SK-N-SH (cell line): ENCODE measurements at regions not wholly inside any gene's neighbourhood (a gene's known extent, or its start where the extent isn't known, plus 50 kb on each side); places are given as distances from the start of the nearest gene placed in this dataset.

Source experiments
- CTCF ChIA-PET: fragments of 300-600, 350-600 bp; formaldehyde crosslinking; extraction: SDS; loops from one replicate; lab custom pipeline; 2021; lab: Yijun Ruan, JAX
- POLR2A ChIA-PET: fragments of 350-600 bp; sonication (Branson Sonifier 250); formaldehyde crosslinking; extraction: SDS; loops from one replicate; lab custom pipeline; 2020; ENCODE audit warnings: antibody characterized with exemption, inconsistent platforms; lab: Yijun Ruan, JAX
- DNase-seq: peaks from one replicate; pipeline ENCODE4 v3.0.0; 2012
- H2AFZ ChIP-seq: fragments of 200-600 bp; sonication (generic); 2 replicates; pipeline ENCODE4 v1.8.1; 2016; ENCODE audit warnings: antibody characterized with exemption, mild to moderate bottlenecking, low read depth
- H3F3A ChIP-seq: fragments of 200-600 bp; sonication (generic); replicated peaks from 2 replicates; pipeline ENCODE3; 2016; ENCODE audit warnings: antibody characterized with exemption, mild to moderate bottlenecking; ENCODE audit not compliant: insufficient read depth
- H3K27ac ChIP-seq, 2 experiments: fragments of 200-500 bp in 1 of 2; fragments of 200-600 bp in 1 of 2; sonication (Bioruptor generic) in 1 of 2; sonication (generic), shearing (Covaris generic) in 1 of 2; 2 replicates each; pipeline versions ENCODE4 v1.5.1 to v1.6.1; 2014 to 2016; ENCODE audit warnings: low read depth in 2 of 2, inconsistent platforms in 1 of 2, low read length in 1 of 2, mild to moderate bottlenecking in 1 of 2, mixed read lengths in 1 of 2
- H3K27me3 ChIP-seq: fragments of 200-600 bp; sonication (generic), shearing (Covaris generic); 2 replicates; pipeline ENCODE4 v1.6.1; 2016; ENCODE audit warnings: mixed run types; ENCODE audit not compliant: insufficient read depth
- H3K36me3 ChIP-seq, 2 experiments: fragments of 200-500 bp in 1 of 2; fragments of 200-600 bp in 1 of 2; sonication (Bioruptor generic) in 1 of 2; sonication (generic) in 1 of 2; replicated peaks in 1 of 2; 2 replicates each; pipeline versions ENCODE3 to v1.5.1; 2014 to 2016; ENCODE audit warnings: low read length in 1 of 2, mild to moderate bottlenecking in 1 of 2; ENCODE audit not compliant: insufficient read depth in 2 of 2, control insufficient read depth in 1 of 2
- H3K4me1 ChIP-seq, 2 experiments: fragments of 200-500 bp in 1 of 2; fragments of 200-600 bp in 1 of 2; sonication (Bioruptor generic) in 1 of 2; sonication (generic), shearing (Covaris generic) in 1 of 2; 2 replicates each; pipeline versions ENCODE4 v1.5.1 to v1.6.1; 2014 to 2016; ENCODE audit warnings: low read depth in 1 of 2, low read length in 1 of 2, mixed run types in 1 of 2; ENCODE audit not compliant: insufficient read depth in 2 of 2, control insufficient read depth in 1 of 2
- H3K4me2 ChIP-seq: fragments of 200-600 bp; sonication (generic), shearing (Covaris generic); 2 replicates; pipeline ENCODE4 v1.6.1; 2017; ENCODE audit warnings: mixed run types
- H3K4me3 ChIP-seq, 2 experiments: fragments of 200-500 bp in 1 of 2; fragments of 200-600 bp in 1 of 2; sonication (Bioruptor generic) in 1 of 2; sonication (generic), shearing (Covaris generic) in 1 of 2; 2 replicates each; pipeline versions ENCODE4 v1.5.1 to v1.8.1; 2014 to 2016; ENCODE audit warnings: low read depth in 2 of 2, inconsistent platforms in 1 of 2, low read length in 1 of 2, mild to moderate bottlenecking in 1 of 2, mixed read lengths in 1 of 2, moderate library complexity in 1 of 2
- H3K79me2 ChIP-seq: fragments of 200-600 bp; sonication (generic); 2 replicates; pipeline ENCODE4 v1.8.1; 2017; ENCODE audit warnings: mild to moderate bottlenecking; ENCODE audit not compliant: insufficient read depth
- H3K9ac ChIP-seq: fragments of 200-600 bp; sonication (generic); 2 replicates; pipeline ENCODE4 v1.6.1; 2017; ENCODE audit warnings: mixed run types
- H3K9me2 ChIP-seq: fragments of 200-600 bp; sonication (generic); 2 replicates; pipeline ENCODE4 v1.6.1; 2017; ENCODE audit warnings: mixed run types
- H3K9me3 ChIP-seq: fragments of 200-600 bp; sonication (generic); 2 replicates; pipeline ENCODE4 v1.6.1; 2017; ENCODE audit warnings: mixed run types, mild to moderate bottlenecking, moderate library complexity
- H4K20me1 ChIP-seq: fragments of 200-600 bp; sonication (generic); 2 replicates; pipeline ENCODE4 v1.6.1; 2017; ENCODE audit warnings: mild to moderate bottlenecking, mixed run types; ENCODE audit not compliant: insufficient read depth
- CHD2 ChIP-seq: fragments of 150-350 bp; IDR thresholded peaks from 2 replicates; pipeline ENCODE4 v1.6.1; 2018; ENCODE audit warnings: low read length; ENCODE audit not compliant: partially characterized antibody
- CTCF ChIP-seq: fragments of 200-600 bp; sonication (generic); IDR thresholded peaks from 2 replicates; pipeline ENCODE4 v1.6.1; 2017; ENCODE audit warnings: antibody characterized with exemption, mild to moderate bottlenecking, moderate library complexity
- EP300 ChIP-seq, 2 experiments: IDR thresholded peaks; 2 replicates each; pipeline versions ENCODE4 v1.4.0 to v1.6.1; 2012; ENCODE audit warnings: borderline replicate concordance in 1 of 2, low read depth in 1 of 2, low read length in 1 of 2
- EZH2phosphoT487 ChIP-seq: fragments of 200-600 bp; sonication (generic); IDR thresholded peaks from 2 replicates; pipeline ENCODE4 v1.6.1; 2017; ENCODE audit warnings: low read depth, mixed run types, mild to moderate bottlenecking, antibody characterized with exemption, moderate library complexity, borderline replicate concordance
- FOSL2 ChIP-seq: IDR thresholded peaks from 2 replicates; pipeline ENCODE4 v1.4.0; 2012; ENCODE audit warnings: low read depth, mild to moderate bottlenecking, moderate library complexity, borderline replicate concordance
- GATA2 ChIP-seq: sonication (generic); formaldehyde crosslinking; IDR thresholded peaks from 2 replicates; pipeline ENCODE4 v1.5.0; 2020; ENCODE audit warnings: mild to moderate bottlenecking, missing genetic modification reagents
- JUND ChIP-seq: IDR thresholded peaks from 2 replicates; pipeline ENCODE4 v1.4.0; 2012
- MEF2A ChIP-seq: IDR thresholded peaks from 2 replicates; pipeline ENCODE4 v1.4.0; 2012; ENCODE audit warnings: low read depth, borderline replicate concordance
- MXI1 ChIP-seq: IDR thresholded peaks from 2 replicates; pipeline ENCODE4 v1.6.1; 2012; ENCODE audit warnings: mild to moderate bottlenecking, low read depth, low read length, improper control_type of control experiment
- NFIC ChIP-seq: IDR thresholded peaks from 2 replicates; pipeline ENCODE4 v1.4.0; 2012; ENCODE audit warnings: borderline replicate concordance
- NRF1 ChIP-seq: IDR thresholded peaks from 2 replicates; pipeline ENCODE4 v1.6.1; 2012; ENCODE audit warnings: low read depth, mild to moderate bottlenecking, low read length
- RAD21 ChIP-seq: IDR thresholded peaks from 2 replicates; pipeline ENCODE4 v1.6.1; 2012; ENCODE audit warnings: mild to moderate bottlenecking, low read length
- RCOR1 ChIP-seq: fragments of 150-350 bp; IDR thresholded peaks from 2 replicates; pipeline ENCODE4 v1.6.1; 2017; ENCODE audit warnings: antibody characterized with exemption, low read length
- RXRA ChIP-seq: IDR thresholded peaks from 2 replicates; pipeline ENCODE4 v1.4.0; 2012; ENCODE audit warnings: low read depth, mild to moderate bottlenecking, borderline replicate concordance
- SMC3 ChIP-seq: IDR thresholded peaks from 2 replicates; pipeline ENCODE4 v1.6.1; 2012; ENCODE audit warnings: low read depth, low read length, improper control_type of control experiment
- TAF1 ChIP-seq: IDR thresholded peaks from 2 replicates; pipeline ENCODE4 v1.6.1; 2012; ENCODE audit warnings: low read depth, mild to moderate bottlenecking, low read length, moderate library complexity, borderline replicate concordance
- TCF12 ChIP-seq: IDR thresholded peaks from 2 replicates; pipeline ENCODE4 v1.4.0; 2012
- TEAD4 ChIP-seq: IDR thresholded peaks from 2 replicates; pipeline ENCODE4 v1.4.0; 2012; ENCODE audit warnings: mild to moderate bottlenecking, borderline replicate concordance; ENCODE audit not compliant: insufficient read depth
- USF2 ChIP-seq: fragments of 150-350 bp; IDR thresholded peaks from 2 replicates; pipeline ENCODE4 v1.6.1; 2017; ENCODE audit warnings: antibody characterized with exemption, low read length, low read depth, borderline replicate concordance
- YY1 ChIP-seq: IDR thresholded peaks from 2 replicates; pipeline ENCODE4 v1.4.0; 2012; ENCODE audit warnings: low read depth, mild to moderate bottlenecking
- ZBTB33 ChIP-seq: IDR thresholded peaks from 2 replicates; pipeline ENCODE4 v1.4.0; 2012; ENCODE audit warnings: low read depth, borderline replicate concordance
- WGBS: methylation state at CpG from one replicate; pipeline ENCODE4 v1.1.6; 2017; ENCODE audit warnings: low lambda C conversion rate; 5-methylcytosine and 5-hydroxymethylcytosine counted together
- TF ChIP-seq, protein P1 (sequence below): IDR thresholded peaks from 2 replicates; pipeline ENCODE4 v1.4.0; 2012; ENCODE audit warnings: low read depth

- DNase-seq, result no peak
- Histone ChIP-seq H3F3A (no peaks in the 10 kb centered on the region), H3K9me2 (no peaks in the 10 kb centered on the region), H4K20me1 (no peaks in the 10 kb centered on the region), H3K36me3 (no peaks in the 10 kb centered on the region), H3K4me2 (no peak overlapping the region), H3K9ac (no peak overlapping the region), H3K9me3 (no peaks in the 10 kb centered on the region), H3K79me2 (no peaks in the 10 kb centered on the region), H2AFZ (no peak overlapping the region), H3K27me3 (no peaks in the 10 kb centered on the region), H3K4me3 (no peak overlapping the region), H3K27ac (no peak overlapping the region), H3K4me1 (peaks cover 0 to 12% of the 10 kb centered on the region in 2 experiments; a peak in 1 of 4 replicates)
- CTCF ChIA-PET, result interaction anchor here (0.7 kb wide), 1 partner anchor 74 kb away, joined by 4 read pairs; no protein-coding TSS in a partner anchor
- 50% methylated on average over 1 of the region's 1 CpG for WGBS
- POLR2A ChIA-PET, result no interaction called here
- TF ChIP-seq RCOR1 (no peak), JUND (no peak), TCF12 (peak; percentile 36; the same call in 1 of the 2 replicates), SMC3 (no peak), NRF1 (no peak), GATA2 (CRISPR knock-in tag) (no peak), NFIC (no peak), MXI1 (no peak)
Measured at GRCh38 chr13:99055735-99056134, 77.9 kb upstream of the DOCK9 start.

GRCh38 chr13:99056381-99057014 is 78.6 kb upstream of the DOCK9 start:
- Histone ChIP-seq H3K9me3 (no peaks in the 10 kb centered on the region), H3K27ac (no peak overlapping the region), H3K9ac (no peak overlapping the region), H3K27me3 (no peaks in the 10 kb centered on the region), H3F3A (no peaks in the 10 kb centered on the region), H4K20me1 (no peaks in the 10 kb centered on the region), H3K4me1 (peaks cover 0 to 12% of the 10 kb centered on the region in 2 experiments; a peak in 1 of 4 replicates)
- WGBS, result 93% methylated on average over 7 of the region's 7 CpGs
- CTCF ChIA-PET, result interaction anchor here (0.6 to 1.3 kb wide), 3 partner anchors 13 to 201 kb away, joined by 3 to 4 read pairs (median 4); no protein-coding TSS in a partner anchor
- TF ChIP-seq EZH2phosphoT487, result no peak
- no peak for TF ChIP-seq CTCF
- TF ChIP-seq NFIC, result no peak
- TF ChIP-seq TCF12, result no peak
- TF ChIP-seq, protein P1, sequence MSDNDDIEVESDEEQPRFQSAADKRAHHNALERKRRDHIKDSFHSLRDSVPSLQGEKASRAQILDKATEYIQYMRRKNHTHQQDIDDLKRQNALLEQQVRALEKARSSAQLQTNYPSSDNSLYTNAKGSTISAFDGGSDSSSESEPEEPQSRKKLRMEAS, result no peak
- no peak for TF ChIP-seq RAD21
- no peak for TF ChIP-seq MEF2A
- TF ChIP-seq RXRA, result no peak
- no peak for TF ChIP-seq USF2
- TF ChIP-seq TAF1, result no peak
- TF ChIP-seq EP300 (IDR thresholded peaks at IDR 0.05; ENCODE audit: borderline replicate concordance in 1 of 2, low read depth in 1 of 2, low read length in 1 of 2), result no peak
- TF ChIP-seq ZBTB33, result no peak
- no peak for TF ChIP-seq FOSL2
- TF ChIP-seq CHD2, result no peak
- TF ChIP-seq TEAD4, result no peak
- no peak for TF ChIP-seq JUND
- no peak for TF ChIP-seq YY1
- no peak for TF ChIP-seq SMC3
- TF ChIP-seq, all 33 proteins: peak for 0
- H2AFZ ChIP-seq, result no peak overlapping the region
- H3K4me2 ChIP-seq, result no peak overlapping the region
- POLR2A ChIA-PET, result no interaction called here
- no peaks in the 10 kb centered on the region for H3K79me2 ChIP-seq
- H3K4me3 ChIP-seq, result no peak overlapping the region
- no peak for DNase-seq
- H3K9me2 ChIP-seq, result no peaks in the 10 kb centered on the region
- H3K36me3 ChIP-seq, result no peaks in the 10 kb centered on the region
